Endothelial cell of umbilical vein (primary cell): ENCODE measurements at regions not wholly inside any gene's neighbourhood (a gene's known extent, or its start where the extent isn't known, plus 50 kb on each side); places are given as distances from the start of the nearest gene placed in this dataset.

ENCODE experiments used
- BruUV-seq: library from RNA; stranded (reverse); fragments of 400-500 nt; replicated peaks from 2 replicates; lab custom pipeline; 2021; lab: Mats Ljungman, UMichigan
- CTCF ChIA-PET: fragments of 300-600, 350-600 bp; sonication (Branson Sonifier 250); formaldehyde crosslinking; loops from one replicate; lab custom pipeline; 2021; ENCODE audit warnings: antibody characterized with exemption, inconsistent platforms; lab: Charles Lee
- POLR2A ChIA-PET: fragments of 300-600, 350-600 bp; sonication (Branson Sonifier 250); formaldehyde crosslinking; loops from one replicate; lab custom pipeline; 2021; ENCODE audit warnings: antibody characterized with exemption, inconsistent platforms; lab: Charles Lee
- DNase-seq: peaks from one replicate; pipeline ENCODE4 v3.0.0-alpha.2; 2011; ENCODE audit warnings: low read depth, low spot score
- FAIRE-seq: peaks from 2 replicates; lab custom pipeline; 2011; peaks lifted over from hg19 to GRCh38; lab: Jason Lieb, UNC
- H2AFZ ChIP-seq: 2 replicates; pipeline ENCODE4 v1.6.0; 2012; ENCODE audit warnings: low read depth, low read length, control low read depth, inconsistent platforms
- H3K27ac ChIP-seq: 2 replicates; pipeline ENCODE4 v1.5.1; 2011; ENCODE audit warnings: low read depth, mild to moderate bottlenecking, control low read depth, low read length, moderate library complexity; ENCODE audit not compliant: insufficient read depth
- H3K27me3 ChIP-seq, 2 experiments: 2 replicates each; pipeline versions ENCODE4 v1.6.0 to v1.6.1; 2011; ENCODE audit warnings: low read length in 2 of 2, mixed read lengths in 1 of 2; ENCODE audit not compliant: control insufficient read depth in 2 of 2, insufficient read depth in 2 of 2
- H3K36me3 ChIP-seq, 2 experiments: 2 replicates in 1 of 2; 3 replicates in 1 of 2; pipeline ENCODE4 v1.5.1; 2011; ENCODE audit warnings: low read length in 2 of 2, mild to moderate bottlenecking in 1 of 2, moderate library complexity in 1 of 2; ENCODE audit not compliant: control insufficient read depth in 2 of 2, insufficient read depth in 2 of 2; ENCODE audit errors: extremely low read depth in 1 of 2
- H3K4me1 ChIP-seq: 3 replicates; pipeline ENCODE4 v1.5.1; 2011; ENCODE audit warnings: mild to moderate bottlenecking, low read length; ENCODE audit not compliant: control insufficient read depth, insufficient read depth; ENCODE audit errors: extremely low read depth
- H3K4me2 ChIP-seq: 2 replicates; pipeline ENCODE4 v1.6.1; 2011; ENCODE audit warnings: low read length, control low read depth, mixed read lengths; ENCODE audit not compliant: insufficient read depth
- H3K4me3 ChIP-seq, 3 experiments: fragments of 200-600 bp in 1 of 3; sonication (generic), shearing (Covaris generic) in 1 of 3; replicated peaks in 1 of 3; 2 replicates each; pipeline ENCODE4 v1.5.1; 2011 to 2016; ENCODE audit warnings: control low read depth in 3 of 3, low read length in 3 of 3, mild to moderate bottlenecking in 2 of 3, inconsistent platforms in 1 of 3, low read depth in 1 of 3, moderate library complexity in 1 of 3; ENCODE audit not compliant: insufficient read depth in 1 of 3
- H3K79me2 ChIP-seq: 2 replicates; pipeline ENCODE4 v1.6.0; 2012; ENCODE audit warnings: low read length, inconsistent platforms; ENCODE audit not compliant: control insufficient read depth, insufficient read depth
- H3K9ac ChIP-seq: replicated peaks from 2 replicates; pipeline ENCODE3; 2011; ENCODE audit warnings: low read length, control low read depth; ENCODE audit not compliant: insufficient read depth; ENCODE audit errors: extremely low read depth
- H3K9me1 ChIP-seq: replicated peaks from 3 replicates; pipeline ENCODE4 v1.6.0; 2011; ENCODE audit warnings: mild to moderate bottlenecking, low read length; ENCODE audit not compliant: control insufficient read depth, insufficient read depth; ENCODE audit errors: extremely low read depth
- H3K9me3 ChIP-seq: replicated peaks from 2 replicates; pipeline ENCODE4 v1.5.1; 2012; ENCODE audit warnings: low read length, inconsistent platforms; ENCODE audit not compliant: control insufficient read depth, insufficient read depth
- H4K20me1 ChIP-seq: replicated peaks from 2 replicates; pipeline ENCODE3; 2011; ENCODE audit warnings: mild to moderate bottlenecking, low read length; ENCODE audit not compliant: control insufficient read depth, insufficient read depth; ENCODE audit errors: extremely low read depth
- EZH2 ChIP-seq: IDR thresholded peaks from 2 replicates; pipeline ENCODE4 v1.6.1; 2012; ENCODE audit warnings: borderline replicate concordance, low read depth, mild to moderate bottlenecking, moderate library complexity, low read length, inconsistent platforms; ENCODE audit not compliant: severe bottlenecking
- FOS ChIP-seq: IDR thresholded peaks from 2 replicates; pipeline ENCODE4 v1.6.1; 2011; ENCODE audit warnings: mild to moderate bottlenecking, low read length, moderate library complexity, borderline replicate concordance; ENCODE audit not compliant: insufficient read depth
- GATA2 ChIP-seq: IDR thresholded peaks from 2 replicates; pipeline ENCODE4 v1.7.0; 2011; ENCODE audit warnings: low read depth, mild to moderate bottlenecking, moderate library complexity, mixed read lengths, low read length; ENCODE audit not compliant: insufficient read length, insufficient read depth
- JUN ChIP-seq: IDR thresholded peaks from 2 replicates; pipeline ENCODE4 v1.6.1; 2011; ENCODE audit warnings: borderline replicate concordance, low read depth; ENCODE audit not compliant: insufficient read length, insufficient read depth
- MAX ChIP-seq: IDR thresholded peaks from 2 replicates; pipeline ENCODE4 v1.6.1; 2011; ENCODE audit not compliant: insufficient read depth, insufficient read length
- MYC ChIP-seq: IDR thresholded peaks from one replicate; pipeline ENCODE4 v1.6.1; 2011; ENCODE audit warnings: mild to moderate bottlenecking, low read depth, low read length
- POLR2A ChIP-seq: IDR thresholded peaks from 2 replicates; pipeline ENCODE4 v1.6.1; 2012; ENCODE audit warnings: low read depth, mild to moderate bottlenecking, control low read depth, low read length
- POLR2AphosphoS5 ChIP-seq: IDR thresholded peaks from 2 replicates; pipeline ENCODE4 v1.6.1; 2012; ENCODE audit warnings: low read depth, mild to moderate bottlenecking, control low read depth, low read length, moderate library complexity; ENCODE audit not compliant: insufficient read depth
- dilution Hi-C: fragments of 300-500 bp; cut with MboI; formaldehyde crosslinking; loops from one replicate; pipeline ENCODE4 v1.15.0; 2019; ENCODE audit warnings: low sequenced_read_pairs; ENCODE audit not compliant: extremely low pct_ligation_motif_present
- intact Hi-C: fragments of 100-400 bp; cut with micrococcal nuclease; formaldehyde crosslinking; loops from one replicate; pipeline ENCODE4 v1.10.0; 2022
- TF ChIP-seq, protein P1 (sequence below), 2 donors: IDR thresholded peaks; 1 replicate in 1 of 2; 2 replicates in 1 of 2; pipeline ENCODE4 v1.5.1; 2011; ENCODE audit warnings: low read length in 2 of 2, mild to moderate bottlenecking in 2 of 2, moderate library complexity in 2 of 2, control low read depth in 1 of 2, inconsistent platforms in 1 of 2, low read depth in 1 of 2; ENCODE audit not compliant: insufficient read depth in 1 of 2; ENCODE audit errors: extremely low read depth in 1 of 2

- H3K9me1 ChIP-seq = no peaks in the 10 kb centered on the region
- H4K20me1 ChIP-seq = no peaks in the 10 kb centered on the region
- H3K9me3 ChIP-seq = no peaks in the 10 kb centered on the region
- H3K27ac ChIP-seq = no peak overlapping the region
- H3K4me1 ChIP-seq = no peaks in the 10 kb centered on the region
- H3K36me3 ChIP-seq = no peaks in the 10 kb centered on the region
- DNase-seq = no peak
- no peak for FAIRE-seq
- BruUV-seq = no TSS peak
- H3K4me3 ChIP-seq = no peak overlapping the region
- no peaks in the 10 kb centered on the region for H3K79me2 ChIP-seq
- no peak overlapping the region for H3K9ac ChIP-seq
- CTCF ChIA-PET = no interaction called here
- TF ChIP-seq JUN = no peak
- TF ChIP-seq, protein P1, sequence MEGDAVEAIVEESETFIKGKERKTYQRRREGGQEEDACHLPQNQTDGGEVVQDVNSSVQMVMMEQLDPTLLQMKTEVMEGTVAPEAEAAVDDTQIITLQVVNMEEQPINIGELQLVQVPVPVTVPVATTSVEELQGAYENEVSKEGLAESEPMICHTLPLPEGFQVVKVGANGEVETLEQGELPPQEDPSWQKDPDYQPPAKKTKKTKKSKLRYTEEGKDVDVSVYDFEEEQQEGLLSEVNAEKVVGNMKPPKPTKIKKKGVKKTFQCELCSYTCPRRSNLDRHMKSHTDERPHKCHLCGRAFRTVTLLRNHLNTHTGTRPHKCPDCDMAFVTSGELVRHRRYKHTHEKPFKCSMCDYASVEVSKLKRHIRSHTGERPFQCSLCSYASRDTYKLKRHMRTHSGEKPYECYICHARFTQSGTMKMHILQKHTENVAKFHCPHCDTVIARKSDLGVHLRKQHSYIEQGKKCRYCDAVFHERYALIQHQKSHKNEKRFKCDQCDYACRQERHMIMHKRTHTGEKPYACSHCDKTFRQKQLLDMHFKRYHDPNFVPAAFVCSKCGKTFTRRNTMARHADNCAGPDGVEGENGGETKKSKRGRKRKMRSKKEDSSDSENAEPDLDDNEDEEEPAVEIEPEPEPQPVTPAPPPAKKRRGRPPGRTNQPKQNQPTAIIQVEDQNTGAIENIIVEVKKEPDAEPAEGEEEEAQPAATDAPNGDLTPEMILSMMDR (IDR thresholded peaks at IDR 0.05; ENCODE audit: extremely low read depth in 1 of 2, insufficient read depth in 1 of 2, low read depth in 1 of 2, low read length in 2 of 2) = no peak
- TF ChIP-seq MAX = no peak
- no peak for TF ChIP-seq EZH2
- no peak for TF ChIP-seq GATA2
- TF ChIP-seq FOS = no peak
- TF ChIP-seq POLR2A = no peak
- no peak for TF ChIP-seq MYC
- no peak for TF ChIP-seq POLR2AphosphoS5
- H3K27me3 ChIP-seq = no peaks in the 10 kb centered on the region
- POLR2A ChIA-PET = no interaction called here
- H3K4me2 ChIP-seq = no peak overlapping the region
- dilution Hi-C loops = no loop called here
- H2AFZ ChIP-seq = no peak overlapping the region
- intact Hi-C loops = no loop called here
Observed at GRCh38 chr2:8258406-8258805, 423.4 kb upstream of the ID2 start.
